GM19043 (cell line): ENCODE measurements at regions not wholly inside any gene's neighbourhood (a gene's known extent, or its start where the extent isn't known, plus 50 kb on each side); places are given as distances from the start of the nearest gene placed in this dataset.

Source experiments
- ATAC-seq: cut with Tn5 transposase; IDR thresholded peaks from one replicate; pipeline ENCODE4 v1.9.1; 2021; ENCODE audit warnings: low read depth; ENCODE audit not compliant: unreplicated experiment

DNA sequence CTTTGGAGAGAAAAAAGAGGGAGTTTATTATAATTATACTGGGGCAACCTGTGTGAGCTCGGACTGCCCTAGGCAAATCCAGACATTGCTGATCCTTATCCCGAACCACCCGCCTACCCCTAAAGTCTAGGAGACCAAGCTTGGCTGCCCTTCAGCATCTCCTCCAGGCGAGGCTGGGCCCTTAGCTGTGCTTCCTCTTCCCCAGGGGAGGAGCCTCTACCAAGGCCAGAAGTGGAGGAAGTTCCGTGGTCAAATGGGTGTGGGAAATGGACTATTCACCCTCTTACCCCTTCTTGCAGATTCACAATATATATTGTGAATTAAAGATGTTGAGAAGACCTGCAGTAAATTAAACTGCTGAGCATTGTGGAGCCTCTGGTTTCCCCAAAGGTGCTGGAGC is 158.3 kb upstream of the HES1 start:
- no peak for ATAC-seq

GRCh38 chr3:193978030-193978429 is 157.9 kb upstream of the HES1 start:
- ATAC-seq: no peak

DNA sequence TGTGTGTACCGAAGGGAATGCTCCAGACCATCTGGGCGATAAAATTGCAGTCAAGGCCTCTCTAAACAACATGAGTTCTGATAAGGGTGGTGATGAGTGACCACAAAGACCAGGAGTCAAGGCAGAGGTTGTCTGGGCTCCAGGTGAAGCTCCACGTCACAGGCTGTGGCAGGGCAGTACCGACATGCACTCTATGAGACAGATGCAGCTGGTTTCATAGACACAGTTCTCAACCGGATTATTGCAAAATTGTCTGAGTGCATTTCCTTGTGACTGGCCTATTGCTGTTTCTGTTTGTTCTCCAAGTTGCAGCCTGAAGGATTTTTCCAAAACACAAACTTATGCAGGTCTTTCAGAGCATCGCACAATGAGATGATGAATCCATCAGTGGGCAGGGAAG is 157.5 kb upstream of the HES1 start:
- no peak for ATAC-seq

- no peak for ATAC-seq
Observed at GRCh38 chr3:193980326-193980725, 155.6 kb upstream of the HES1 start.

DNA sequence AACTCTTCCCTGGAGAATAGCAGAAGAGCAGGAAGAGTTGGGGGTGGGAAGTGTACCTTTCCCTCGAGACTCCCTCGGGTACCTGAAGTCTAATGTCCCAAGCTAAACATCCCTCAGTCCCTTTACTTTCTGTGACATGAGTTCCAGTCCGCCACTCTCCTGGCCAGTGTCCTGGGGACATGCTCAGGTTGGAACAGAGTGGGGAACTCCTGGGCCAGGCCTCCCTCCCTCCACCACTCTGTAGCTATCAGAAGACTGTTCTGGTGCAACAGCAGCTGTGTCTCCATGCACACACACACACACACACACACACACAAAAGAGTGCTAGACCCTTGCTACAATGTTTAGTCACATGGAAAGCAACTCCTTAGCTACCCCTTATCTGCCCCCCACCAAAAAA is 155.0 kb upstream of the HES1 start:
- no peak for ATAC-seq

- no peak for ATAC-seq
Observed at GRCh38 chr3:193981504-193981903, 154.4 kb upstream of the HES1 start.

- no peak for ATAC-seq
Observed at GRCh38 chr3:193982258-193982659, 153.7 kb upstream of the HES1 start.

DNA sequence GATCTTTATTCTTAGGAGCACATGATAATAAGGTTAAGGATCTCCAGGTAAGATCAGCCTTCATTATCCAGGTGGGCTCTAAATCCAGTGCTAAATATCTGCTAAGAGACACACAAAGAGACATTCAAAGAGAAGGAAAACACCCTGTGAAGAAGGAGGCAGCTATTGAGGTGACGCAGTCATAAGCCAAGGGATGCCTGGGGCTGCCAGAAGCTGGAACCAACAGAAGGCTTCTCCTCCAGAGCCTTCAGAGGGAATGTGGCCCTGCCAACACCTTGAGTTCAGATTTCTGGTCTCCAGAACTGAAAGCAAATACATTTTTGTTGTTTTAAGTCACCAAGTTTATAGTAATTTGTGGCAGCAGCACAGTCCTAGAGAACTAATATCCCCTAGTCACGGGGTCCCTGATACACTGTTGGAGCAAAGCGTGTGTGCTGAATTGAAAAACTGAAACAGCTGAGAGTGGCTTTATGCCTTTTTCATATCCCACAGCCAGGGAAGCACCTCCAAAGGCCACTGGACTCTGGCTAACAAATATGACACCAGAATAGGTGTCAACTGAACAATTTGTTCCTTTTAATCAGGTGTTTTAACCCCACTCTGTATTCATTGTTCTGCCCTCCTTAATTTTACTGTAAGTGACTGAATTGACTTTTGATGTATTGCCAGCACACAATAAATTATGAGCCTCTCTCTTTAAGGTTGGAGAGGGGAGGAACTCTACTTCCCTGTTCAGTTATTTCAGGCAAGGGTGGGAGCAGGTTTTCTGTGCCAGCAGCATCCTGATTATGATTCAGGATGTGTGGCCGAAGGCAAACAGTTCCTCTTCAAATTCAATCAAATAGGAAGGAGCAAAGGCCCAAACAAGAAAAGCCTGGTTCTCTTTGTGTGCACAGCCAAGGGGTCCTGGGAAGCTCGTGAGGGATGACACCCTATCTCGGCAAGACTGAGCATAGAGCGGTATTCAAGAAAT is 151.8 kb upstream of the HES1 start:
- no peak for ATAC-seq

DNA sequence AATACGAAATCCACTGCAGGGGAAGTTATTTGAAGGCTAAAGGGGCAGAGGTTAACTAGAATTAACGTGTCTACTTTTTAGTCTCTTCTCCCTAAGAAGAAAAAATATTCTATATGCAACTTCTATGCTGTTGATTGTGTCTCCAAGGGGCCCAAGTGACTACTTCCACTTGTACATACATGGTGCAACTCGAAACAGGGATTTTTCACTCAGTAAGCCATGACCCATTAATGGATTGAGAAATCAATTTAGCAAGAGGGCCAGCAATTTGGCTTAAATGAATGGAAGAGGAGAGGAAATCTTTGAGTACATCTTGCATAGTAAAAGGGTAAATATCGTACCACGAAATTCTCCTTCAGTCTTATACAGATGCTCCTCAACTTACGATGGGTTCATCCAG is 151.1 kb upstream of the HES1 start:
- no peak for ATAC-seq

DNA sequence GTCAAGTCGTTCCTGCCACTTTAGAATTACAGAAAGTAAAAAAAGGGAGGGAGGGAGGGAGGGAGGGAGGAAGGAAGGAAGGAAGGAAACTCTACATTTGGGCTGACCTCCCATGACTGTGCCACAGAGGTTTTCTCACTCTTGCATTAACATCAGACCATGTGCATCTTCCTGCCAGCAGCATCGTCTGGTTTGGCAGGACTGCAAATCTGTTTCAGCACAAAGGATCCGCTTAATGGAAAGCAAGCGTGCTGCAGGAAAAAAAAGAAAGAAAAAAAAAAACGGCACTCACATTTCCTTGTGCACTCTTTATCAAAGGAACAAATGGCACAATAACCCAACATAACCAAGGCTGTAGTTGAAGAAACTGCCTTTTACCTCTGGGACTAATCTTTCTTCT is 148.8 kb upstream of the HES1 start:
- no peak for ATAC-seq

DNA sequence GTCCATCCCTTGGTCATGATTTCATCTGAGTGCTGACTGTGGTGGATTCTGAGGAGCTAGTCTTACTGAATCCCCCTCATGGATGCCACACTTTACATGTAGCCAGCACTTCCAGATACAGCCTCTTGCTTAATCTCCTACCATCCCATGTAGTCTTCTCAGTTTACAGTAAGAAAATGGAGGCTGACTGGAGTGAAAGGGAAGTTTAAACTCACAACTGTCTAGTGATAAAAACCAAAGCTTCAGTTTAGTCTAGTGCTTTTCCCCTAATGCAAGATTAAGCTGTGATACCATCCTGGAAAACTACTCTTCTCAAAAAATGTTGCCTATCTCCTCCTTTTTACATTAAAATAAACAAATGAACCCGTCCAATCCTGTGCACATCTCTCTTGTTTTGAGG is 146.8 kb upstream of the HES1 start:
- no peak for ATAC-seq

DNA sequence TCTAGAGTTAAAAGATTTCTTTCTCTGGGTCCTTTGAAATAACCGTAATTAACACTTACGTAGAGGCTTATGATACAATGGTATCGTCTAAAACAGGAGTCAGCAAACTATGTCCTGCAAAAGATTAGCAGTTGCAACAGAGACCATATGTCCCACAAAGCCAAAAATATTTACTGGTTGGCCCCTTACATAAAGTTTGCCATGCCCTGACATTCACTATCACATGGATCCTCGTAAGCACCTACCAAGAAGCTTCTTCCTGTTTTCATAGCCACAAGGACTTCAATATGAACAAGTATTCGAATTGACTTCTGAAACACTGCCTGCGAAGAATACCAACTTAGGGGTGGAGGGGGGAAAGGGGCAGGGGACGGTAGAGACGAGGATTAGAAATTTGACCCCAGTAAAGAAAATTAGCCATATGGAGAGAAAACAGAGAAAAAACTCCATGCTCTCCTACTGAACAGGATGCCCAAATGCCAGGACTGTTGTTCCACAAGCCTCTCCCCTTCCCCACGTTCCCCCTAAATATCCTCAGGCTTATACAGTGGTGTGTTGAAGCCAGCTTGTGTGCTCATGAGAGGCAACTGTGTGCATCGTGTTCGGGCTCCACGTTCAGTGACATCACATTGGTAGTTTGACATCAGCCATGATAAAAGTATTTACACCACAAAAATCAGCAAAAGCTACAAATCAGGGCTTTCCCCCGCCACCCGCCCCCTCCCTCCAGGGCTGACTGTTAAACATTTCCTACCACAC is 144.1 kb upstream of the HES1 start:
- ATAC-seq: no peak

GRCh38 chr3:193992425-193993037 is 143.4 kb upstream of the HES1 start:
- no peak for ATAC-seq

- ATAC-seq: no peak
Observed at GRCh38 chr3:193996221-193996620, 139.7 kb upstream of the HES1 start.

- ATAC-seq: no peak
Observed at GRCh38 chr3:193996641-193997089, 139.3 kb upstream of the HES1 start.

- no peak for ATAC-seq
Observed at GRCh38 chr3:193997228-193998122, 138.5 kb upstream of the HES1 start.

DNA sequence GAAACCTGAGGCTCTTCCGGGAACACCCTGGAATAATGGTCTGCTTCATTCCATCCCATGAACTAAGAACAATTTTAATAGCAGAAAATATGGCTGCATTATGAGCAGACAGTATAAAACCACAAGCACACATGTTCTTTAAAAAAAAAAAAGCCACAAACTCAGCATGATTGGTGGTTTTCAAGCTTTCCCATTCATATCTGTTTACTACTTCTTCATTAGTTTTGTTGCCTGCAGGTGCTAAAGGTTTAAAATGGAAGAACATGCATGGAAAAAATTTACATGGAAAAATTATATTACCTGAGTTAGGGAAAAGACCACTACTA is 137.9 kb upstream of the HES1 start:
- ATAC-seq: no peak

DNA sequence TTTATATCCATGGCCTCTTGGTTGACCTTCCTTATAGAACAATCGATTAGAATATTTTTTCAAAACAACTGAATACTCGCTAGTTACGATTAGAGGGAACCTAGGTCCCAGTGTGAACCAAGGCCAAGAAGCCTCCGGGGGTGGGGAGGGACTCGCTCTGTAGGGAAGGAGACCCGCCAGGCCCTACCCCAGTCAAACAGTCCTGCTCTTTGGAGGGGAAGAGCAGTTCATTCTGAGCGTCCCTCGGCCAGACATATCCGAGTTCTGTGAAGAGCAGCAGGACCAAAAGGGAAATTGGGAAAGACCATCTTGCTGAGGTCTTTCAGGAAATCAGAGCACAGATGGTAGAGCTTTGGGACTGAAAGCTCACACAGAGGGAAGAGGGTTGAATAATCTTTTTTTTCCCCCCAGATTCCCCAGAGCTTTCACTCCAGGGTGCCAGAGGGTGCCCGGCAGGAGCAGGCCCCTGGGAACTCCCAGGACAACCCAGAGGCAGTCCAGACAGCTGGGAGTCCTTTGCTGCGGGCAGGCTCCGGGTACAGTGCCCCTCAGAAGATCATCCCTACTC is 137.2 kb upstream of the HES1 start:
- ATAC-seq: no peak

DNA sequence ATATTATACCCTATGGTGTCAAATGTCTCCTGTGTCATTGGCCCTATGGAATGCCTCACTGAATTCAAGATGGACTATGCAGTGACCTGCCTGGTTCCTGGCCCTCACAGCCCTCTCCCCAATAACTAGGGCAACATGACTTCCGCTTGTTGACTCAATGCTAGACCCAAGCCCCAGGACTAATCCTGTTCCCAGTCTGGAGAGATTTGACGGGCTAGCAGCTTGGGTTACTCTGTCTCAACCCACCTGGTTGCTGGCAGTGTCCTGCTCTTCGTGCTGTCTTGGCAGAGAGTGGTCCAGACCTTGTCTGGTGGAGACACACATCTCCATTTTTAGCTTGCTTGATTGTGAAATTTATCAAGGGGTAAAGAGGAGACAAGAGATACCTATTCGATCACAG is 135.8 kb upstream of the HES1 start:
- ATAC-seq: no peak

- no peak for ATAC-seq
Observed at GRCh38 chr3:194000712-194001111, 135.2 kb upstream of the HES1 start.
